ENCODE measurements at regions not wholly inside any gene's neighbourhood (a gene's known extent, or its start where the extent isn't known, plus 50 kb on each side); places are given as distances from the start of the nearest gene placed in this dataset.

GRCh38 chrX:43582540-43582913 lies 73.6 kb upstream of the MAOA start:
- TF ChIP-seq CTCF (conservative IDR thresholded peaks at IDR 0.05; ENCODE audit: low read depth in 2 of 2) (no peak), EZH2 (IDR thresholded peaks at IDR 0.05; ENCODE audit: low read depth, unreplicated experiment) (no peak), NANOG (IDR thresholded peaks at IDR 0.05; ENCODE audit: borderline replicate concordance) (no peak), EZH2phosphoT487 (IDR thresholded peaks at IDR 0.05; ENCODE audit: unreplicated experiment) (no peak), POLR2AphosphoS5 (IDR thresholded peaks at IDR 0.05; ENCODE audit: low read depth) (no peak), REST (IDR thresholded peaks at IDR 0.05; ENCODE audit: unreplicated experiment) (no peak), JUNB (IDR thresholded peaks at IDR 0.05; ENCODE audit: unreplicated experiment) (no peak), ZNF114 (CRISPR knock-in tag; IDR thresholded peaks at IDR 0.05) (no peak), CREB1 (CRISPR knock-in tag; IDR thresholded peaks at IDR 0.05; ENCODE audit: low read depth) (no peak), ETS1 (IDR thresholded peaks at IDR 0.05) (no peak), STAT1 (IDR thresholded peaks at IDR 0.05; ENCODE audit: unreplicated experiment) (no peak), ZNF331 (CRISPR knock-in tag; IDR thresholded peaks at IDR 0.05; ENCODE audit: low read depth) (no peak)

Data from GM23338 (cell line).